GM12864 (cell line): ENCODE measurements at regions not wholly inside any gene's neighbourhood (a gene's known extent, or its start where the extent isn't known, plus 50 kb on each side); places are given as distances from the start of the nearest gene placed in this dataset.
A peak's percentile ranks its signal among the peaks of the same experiment; 100 is the strongest.

Experiments
- DNase-seq: peaks from one replicate; pipeline ENCODE4 v3.0.0-alpha.2; 2011; ENCODE audit warnings: low read depth
- H3K4me3 ChIP-seq: 2 replicates; pipeline ENCODE4 v1.5.1; 2011; ENCODE audit warnings: mild to moderate bottlenecking, low read depth, low read length, control low read depth
- TF ChIP-seq, protein P1 (sequence below): IDR thresholded peaks from 2 replicates; pipeline ENCODE4 v1.5.1; 2011; ENCODE audit warnings: low read depth, mild to moderate bottlenecking, moderate library complexity, low read length, control low read depth, inconsistent platforms; ENCODE audit errors: missing control alignments

DNA sequence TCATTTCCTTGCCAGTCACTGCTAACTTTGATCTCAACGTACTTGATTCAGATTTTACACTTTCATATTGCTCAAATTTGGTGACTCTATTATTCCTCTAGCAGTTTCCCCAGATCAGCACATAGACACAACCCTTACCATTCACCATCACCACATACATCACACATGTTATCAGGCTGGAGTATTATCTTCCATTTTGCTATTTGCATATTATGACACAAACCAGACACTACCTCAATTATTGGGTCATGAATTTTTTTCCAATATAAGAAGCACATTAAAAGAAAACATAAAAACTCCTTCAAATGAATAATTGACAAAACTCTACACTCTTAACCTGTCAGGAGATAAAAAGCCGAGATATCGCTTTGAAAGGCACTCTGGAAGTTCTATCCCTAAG is 1166.7 kb upstream of the B3GALT2 start:
- no peak for DNase-seq
- TF ChIP-seq, protein P1, sequence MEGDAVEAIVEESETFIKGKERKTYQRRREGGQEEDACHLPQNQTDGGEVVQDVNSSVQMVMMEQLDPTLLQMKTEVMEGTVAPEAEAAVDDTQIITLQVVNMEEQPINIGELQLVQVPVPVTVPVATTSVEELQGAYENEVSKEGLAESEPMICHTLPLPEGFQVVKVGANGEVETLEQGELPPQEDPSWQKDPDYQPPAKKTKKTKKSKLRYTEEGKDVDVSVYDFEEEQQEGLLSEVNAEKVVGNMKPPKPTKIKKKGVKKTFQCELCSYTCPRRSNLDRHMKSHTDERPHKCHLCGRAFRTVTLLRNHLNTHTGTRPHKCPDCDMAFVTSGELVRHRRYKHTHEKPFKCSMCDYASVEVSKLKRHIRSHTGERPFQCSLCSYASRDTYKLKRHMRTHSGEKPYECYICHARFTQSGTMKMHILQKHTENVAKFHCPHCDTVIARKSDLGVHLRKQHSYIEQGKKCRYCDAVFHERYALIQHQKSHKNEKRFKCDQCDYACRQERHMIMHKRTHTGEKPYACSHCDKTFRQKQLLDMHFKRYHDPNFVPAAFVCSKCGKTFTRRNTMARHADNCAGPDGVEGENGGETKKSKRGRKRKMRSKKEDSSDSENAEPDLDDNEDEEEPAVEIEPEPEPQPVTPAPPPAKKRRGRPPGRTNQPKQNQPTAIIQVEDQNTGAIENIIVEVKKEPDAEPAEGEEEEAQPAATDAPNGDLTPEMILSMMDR = no peak
- H3K4me3 ChIP-seq = no peak overlapping the region

DNA sequence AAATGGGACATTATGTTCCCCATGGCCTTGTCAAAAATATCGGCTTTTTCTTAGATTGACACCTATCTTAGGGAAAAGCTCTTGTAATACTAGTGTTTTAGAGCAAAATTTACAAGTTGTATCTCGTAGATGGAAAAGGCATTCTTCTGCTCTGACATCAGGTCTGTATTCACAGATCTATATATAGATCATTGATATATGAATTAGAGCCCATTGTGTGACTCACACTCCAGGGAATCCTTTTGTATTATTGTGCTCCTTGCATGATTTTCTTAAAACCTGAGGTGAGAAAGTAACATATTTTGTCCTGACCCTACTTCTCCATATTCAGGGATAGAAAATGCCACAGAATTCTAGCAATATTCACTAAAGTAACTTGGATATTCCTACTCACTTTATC is 1160.8 kb upstream of the B3GALT2 start:
- no peak overlapping the region for H3K4me3 ChIP-seq
- TF ChIP-seq, protein P1 = no peak
- no peak for DNase-seq

DNA sequence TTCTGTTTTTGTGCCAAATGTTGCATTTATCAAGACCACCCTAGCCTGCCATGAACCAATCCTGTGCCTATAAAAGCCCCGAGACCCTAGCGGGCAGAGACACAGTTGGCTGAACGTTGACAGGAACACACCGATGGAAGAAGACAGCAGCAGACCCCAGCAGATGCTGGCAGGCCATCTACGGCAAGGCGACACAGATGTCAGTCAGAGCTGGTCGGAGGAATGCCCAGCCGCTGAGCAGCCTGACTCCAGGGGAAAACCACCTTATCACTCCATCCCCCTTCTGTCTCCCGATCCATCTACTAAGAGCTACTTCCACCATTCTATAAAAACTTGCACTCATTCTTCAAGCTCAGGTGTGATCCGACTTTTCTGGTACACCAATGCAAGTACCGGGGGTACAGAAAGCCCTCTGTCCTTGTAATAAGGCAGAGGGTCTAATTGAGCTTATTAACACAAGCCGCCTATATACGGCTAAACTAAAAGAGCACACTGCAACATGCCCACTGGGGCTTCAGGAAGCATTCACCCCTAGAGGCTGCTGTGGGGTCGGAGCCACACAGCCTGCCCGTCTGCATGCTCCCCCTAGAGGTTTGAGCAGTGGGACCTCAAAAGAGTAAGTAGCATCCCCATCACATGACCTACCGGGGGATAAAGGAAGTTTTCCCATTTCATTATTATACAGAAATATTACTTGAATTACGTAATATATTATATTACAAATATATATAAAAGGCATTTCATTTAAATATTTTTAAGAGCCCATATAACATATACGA is 1156.3 kb upstream of the B3GALT2 start:
- TF ChIP-seq, protein P1 = peak; percentile 41
- no peak overlapping the region for H3K4me3 ChIP-seq
- no peak for DNase-seq

DNA sequence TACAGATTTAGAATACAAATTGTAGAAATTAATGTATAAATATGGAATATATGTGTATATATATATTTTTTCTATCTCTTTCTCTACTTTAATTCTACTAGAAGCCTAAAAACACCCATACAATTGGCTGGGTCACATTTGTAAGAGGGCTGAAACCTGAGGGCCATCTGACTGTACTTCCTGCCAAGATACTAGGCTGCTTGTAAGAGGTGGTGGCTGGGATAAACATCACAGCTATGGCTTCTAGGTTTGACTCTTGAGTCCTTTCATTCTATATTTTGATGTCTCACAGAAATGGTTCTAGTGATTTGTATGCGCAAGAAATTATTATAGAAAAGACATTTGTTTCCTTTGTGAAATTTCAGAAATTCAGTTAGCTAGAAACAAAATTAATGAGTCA is 1155.2 kb upstream of the B3GALT2 start:
- H3K4me3 ChIP-seq = no peak overlapping the region
- no peak for DNase-seq
- TF ChIP-seq, protein P1 = no peak

DNA sequence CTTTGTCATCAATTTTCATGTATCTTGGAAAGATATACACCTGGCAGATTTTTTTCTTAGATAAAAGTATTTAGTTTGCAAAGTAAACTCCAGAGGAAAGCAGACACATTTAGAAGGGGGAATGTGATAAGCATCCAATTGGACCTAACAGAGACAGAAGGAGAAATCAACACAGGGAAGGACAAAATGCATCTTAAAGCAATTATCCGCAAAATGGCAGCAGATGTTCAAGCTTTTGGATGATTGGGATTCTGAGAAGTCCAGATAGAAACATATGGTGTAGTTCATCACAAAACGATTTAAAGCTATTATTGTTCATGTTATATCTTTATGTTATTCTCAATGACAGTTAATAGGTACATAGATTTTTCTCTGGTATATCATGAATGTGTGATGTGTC is 1153.1 kb upstream of the B3GALT2 start:
- TF ChIP-seq, protein P1 = no peak
- DNase-seq = no peak
- no peak overlapping the region for H3K4me3 ChIP-seq

DNA sequence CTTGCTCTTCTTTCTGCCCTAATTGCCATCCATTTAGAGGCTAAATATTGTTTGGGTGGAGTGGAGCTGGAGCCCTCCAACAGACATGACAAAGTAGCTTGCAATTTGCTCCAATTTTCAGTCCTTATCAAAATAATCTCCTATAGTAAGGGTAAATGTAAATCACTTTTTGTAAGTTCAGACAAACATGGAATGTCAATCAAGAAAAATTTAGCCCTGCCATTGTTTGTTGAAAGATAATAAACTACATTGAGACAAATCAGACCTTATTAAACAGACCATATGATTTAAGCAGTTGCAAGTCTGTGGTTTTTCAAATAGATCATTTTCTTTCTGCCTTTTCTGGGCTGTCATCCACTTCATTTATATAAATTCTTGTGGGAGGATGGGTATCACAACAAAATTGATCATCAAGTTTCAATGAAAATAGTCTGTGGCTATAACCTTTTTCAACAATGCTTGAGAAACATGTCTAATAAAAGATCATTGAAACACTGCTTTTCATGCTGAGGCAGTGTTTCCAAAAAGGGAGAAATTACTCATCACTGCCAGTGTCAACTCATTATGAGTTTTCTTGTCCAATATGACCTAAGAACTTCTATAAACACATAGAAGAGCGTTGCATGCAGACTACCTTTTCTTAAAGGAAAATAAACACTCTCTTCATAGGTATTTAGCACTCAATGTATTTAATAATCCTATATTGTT is 1152.0 kb upstream of the B3GALT2 start:
- no peak overlapping the region for H3K4me3 ChIP-seq
- TF ChIP-seq, protein P1 = no peak
- DNase-seq = no peak

DNA sequence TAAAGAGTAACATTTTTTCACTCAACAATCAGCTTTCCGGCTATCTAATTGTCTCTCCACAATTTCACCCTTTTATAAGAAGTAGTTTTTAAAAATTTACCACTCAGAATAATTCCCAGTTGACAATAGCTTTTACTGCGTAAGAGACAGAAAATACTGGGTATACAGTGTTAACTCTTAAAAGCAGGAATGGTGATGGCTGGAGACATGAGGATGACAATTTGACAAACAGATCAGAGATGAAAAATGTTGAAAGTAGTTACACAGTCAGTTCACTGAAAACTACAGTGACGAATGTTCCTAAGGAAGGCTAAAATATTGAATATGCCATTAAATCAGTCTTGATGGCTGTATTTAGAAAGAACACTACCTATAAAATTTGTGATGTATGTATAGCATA is 1146.8 kb upstream of the B3GALT2 start:
- no peak overlapping the region for H3K4me3 ChIP-seq
- DNase-seq = no peak
- TF ChIP-seq, protein P1 = no peak
